ENCODE measurements at regions not wholly inside any gene's neighbourhood (a gene's known extent, or its start where the extent isn't known, plus 50 kb on each side); places are given as distances from the start of the nearest gene placed in this dataset.

GRCh38 chr4:179248821-179249220 lies 1806.6 kb upstream of the AGA start:
- no peak for TF ChIP-seq ZFX (IDR thresholded peaks at IDR 0.05)
- TF ChIP-seq, protein P1, sequence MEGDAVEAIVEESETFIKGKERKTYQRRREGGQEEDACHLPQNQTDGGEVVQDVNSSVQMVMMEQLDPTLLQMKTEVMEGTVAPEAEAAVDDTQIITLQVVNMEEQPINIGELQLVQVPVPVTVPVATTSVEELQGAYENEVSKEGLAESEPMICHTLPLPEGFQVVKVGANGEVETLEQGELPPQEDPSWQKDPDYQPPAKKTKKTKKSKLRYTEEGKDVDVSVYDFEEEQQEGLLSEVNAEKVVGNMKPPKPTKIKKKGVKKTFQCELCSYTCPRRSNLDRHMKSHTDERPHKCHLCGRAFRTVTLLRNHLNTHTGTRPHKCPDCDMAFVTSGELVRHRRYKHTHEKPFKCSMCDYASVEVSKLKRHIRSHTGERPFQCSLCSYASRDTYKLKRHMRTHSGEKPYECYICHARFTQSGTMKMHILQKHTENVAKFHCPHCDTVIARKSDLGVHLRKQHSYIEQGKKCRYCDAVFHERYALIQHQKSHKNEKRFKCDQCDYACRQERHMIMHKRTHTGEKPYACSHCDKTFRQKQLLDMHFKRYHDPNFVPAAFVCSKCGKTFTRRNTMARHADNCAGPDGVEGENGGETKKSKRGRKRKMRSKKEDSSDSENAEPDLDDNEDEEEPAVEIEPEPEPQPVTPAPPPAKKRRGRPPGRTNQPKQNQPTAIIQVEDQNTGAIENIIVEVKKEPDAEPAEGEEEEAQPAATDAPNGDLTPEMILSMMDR (conservative IDR thresholded peaks at IDR 0.05): no peak
- H3K27ac ChIP-seq: no peak overlapping the region

- TF ChIP-seq ZFX (IDR thresholded peaks at IDR 0.05): no peak
- TF ChIP-seq, protein P1 (conservative IDR thresholded peaks at IDR 0.05): no peak
- no peak overlapping the region for H3K27ac ChIP-seq
These were observed 1826.6 kb upstream of the AGA start for GRCh38 chr4:179268791-179269190.

DNA sequence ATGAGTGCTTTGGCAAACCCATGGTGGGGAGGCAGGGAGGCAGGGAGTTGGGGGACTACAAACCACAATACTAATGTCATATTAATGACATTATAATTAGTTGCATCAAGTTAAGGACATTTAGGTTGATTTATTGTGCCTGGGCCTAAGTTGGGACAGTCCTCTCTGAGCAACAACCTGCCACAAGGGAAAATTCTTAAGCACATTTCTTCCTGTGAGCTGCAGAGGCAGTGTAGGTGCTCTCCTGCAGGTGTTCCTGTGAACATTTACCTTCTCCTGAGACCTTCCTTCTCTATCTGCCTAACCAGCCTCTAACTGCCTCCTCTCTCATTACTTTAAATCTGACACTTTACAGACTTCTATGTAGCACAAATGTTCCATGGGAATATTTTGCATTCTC lies 1830.0 kb upstream of the AGA start:
- TF ChIP-seq ZFX (IDR thresholded peaks at IDR 0.05): no peak
- TF ChIP-seq, protein P1 (conservative IDR thresholded peaks at IDR 0.05): no peak
- H3K27ac ChIP-seq: no peak overlapping the region

GRCh38 chr4:179278647-179279046 lies 1836.4 kb upstream of the AGA start:
- TF ChIP-seq, protein P1 (conservative IDR thresholded peaks at IDR 0.05): no peak
- TF ChIP-seq ZFX (IDR thresholded peaks at IDR 0.05): no peak
- H3K27ac ChIP-seq: no peak overlapping the region

DNA sequence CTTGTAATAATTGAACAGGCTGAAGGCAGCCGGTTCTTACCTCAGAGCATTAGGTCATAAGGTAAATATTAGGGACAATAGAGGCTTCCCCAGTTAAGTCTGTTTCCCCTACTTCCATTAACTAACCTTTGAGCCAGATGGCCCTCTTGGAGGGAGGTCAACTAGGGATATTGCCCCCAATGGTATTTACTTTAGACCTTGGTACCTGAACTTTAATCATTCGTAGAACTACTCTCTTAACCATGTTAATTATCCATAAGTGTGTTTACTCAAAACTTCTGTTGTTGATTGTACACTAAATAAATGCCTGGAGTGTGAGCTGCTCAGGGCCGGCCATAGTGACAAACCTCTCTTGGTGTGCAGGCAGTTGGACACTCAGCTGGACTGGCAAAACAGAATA lies 1843.5 kb upstream of the AGA start:
- no peak for TF ChIP-seq ZFX (IDR thresholded peaks at IDR 0.05)
- TF ChIP-seq, protein P1 (conservative IDR thresholded peaks at IDR 0.05): no peak
- H3K27ac ChIP-seq: no peak overlapping the region

GRCh38 chr4:179291657-179292056 lies 1849.4 kb upstream of the AGA start:
- no peak overlapping the region for H3K27ac ChIP-seq
- TF ChIP-seq ZFX (IDR thresholded peaks at IDR 0.05): no peak
- TF ChIP-seq, protein P1 (conservative IDR thresholded peaks at IDR 0.05): no peak

DNA sequence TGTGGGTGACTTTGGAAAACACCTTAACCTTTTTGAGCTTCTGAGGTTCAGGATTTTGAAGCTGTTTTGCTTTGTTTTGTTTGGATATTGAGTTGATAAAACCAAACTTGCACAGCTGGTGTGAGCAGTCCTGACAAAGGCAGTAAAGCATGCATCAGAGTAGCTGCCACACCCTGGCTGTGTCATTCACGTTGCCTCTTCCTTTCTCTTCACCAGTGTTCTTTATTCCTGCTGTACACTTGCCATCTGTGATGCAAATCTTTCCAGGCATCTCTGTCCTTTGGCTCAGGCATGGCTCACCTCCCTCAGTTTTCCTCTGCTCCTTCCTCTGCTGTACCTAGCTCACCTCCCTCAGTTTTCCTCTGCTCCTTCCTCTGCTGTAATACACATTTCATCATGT lies 1850.2 kb upstream of the AGA start:
- no peak overlapping the region for H3K27ac ChIP-seq
- TF ChIP-seq, protein P1 (conservative IDR thresholded peaks at IDR 0.05): no peak
- no peak for TF ChIP-seq ZFX (IDR thresholded peaks at IDR 0.05)

Measured in C4-2B (cell line).